K562 (cell line): ENCODE measurements at regions not wholly inside any gene's neighbourhood (a gene's known extent, or its start where the extent isn't known, plus 50 kb on each side); places are given as distances from the start of the nearest gene placed in this dataset.

Experiments used
- CBX2 ChIP-seq: fragments of 200-600 bp; sonication (generic); IDR thresholded peaks from one replicate; pipeline ENCODE4 v1.6.1; 2012; ENCODE audit warnings: mild to moderate bottlenecking, low read length, inconsistent platforms; ENCODE audit not compliant: insufficient read depth, poor library complexity, severe bottlenecking
- MXI1 ChIP-seq: IDR thresholded peaks from 2 replicates; pipeline ENCODE4 v1.6.1; 2011; ENCODE audit warnings: low read depth, mild to moderate bottlenecking, improper control_type of control experiment, low read length
- ZNF133 ChIP-seq: fragments of 250-450 bp; sonication (Bioruptor Pico); IDR thresholded peaks from 2 replicates; pipeline ENCODE4 v1.4.0; 2020; ENCODE audit warnings: mild to moderate bottlenecking
- TF ChIP-seq, protein P1 (sequence below): fragments of 450-650 bp; IDR thresholded peaks from 2 replicates; pipeline ENCODE4 v1.7.1; 2018; ENCODE audit warnings: mild to moderate bottlenecking, low read depth; ENCODE audit not compliant: partially characterized antibody
- TF ChIP-seq, protein P2 (sequence below): sonication (generic); formaldehyde crosslinking; IDR thresholded peaks from 2 replicates; pipeline ENCODE4 v1.8.0; 2022; ENCODE audit warnings: mild to moderate bottlenecking, missing genetic modification reagents
- TF ChIP-seq, protein P3 (sequence below): sonication (generic); formaldehyde crosslinking; IDR thresholded peaks from 2 replicates; pipeline ENCODE4 v1.8.0; 2022; ENCODE audit warnings: mild to moderate bottlenecking, missing genetic modification reagents, borderline replicate concordance
- TF ChIP-seq, protein P4 (sequence below): sonication (generic); formaldehyde crosslinking; IDR thresholded peaks from 2 replicates; pipeline ENCODE4 v1.8.0; 2022; ENCODE audit warnings: missing genetic modification reagents, mild to moderate bottlenecking, moderate library complexity, borderline replicate concordance

DNA sequence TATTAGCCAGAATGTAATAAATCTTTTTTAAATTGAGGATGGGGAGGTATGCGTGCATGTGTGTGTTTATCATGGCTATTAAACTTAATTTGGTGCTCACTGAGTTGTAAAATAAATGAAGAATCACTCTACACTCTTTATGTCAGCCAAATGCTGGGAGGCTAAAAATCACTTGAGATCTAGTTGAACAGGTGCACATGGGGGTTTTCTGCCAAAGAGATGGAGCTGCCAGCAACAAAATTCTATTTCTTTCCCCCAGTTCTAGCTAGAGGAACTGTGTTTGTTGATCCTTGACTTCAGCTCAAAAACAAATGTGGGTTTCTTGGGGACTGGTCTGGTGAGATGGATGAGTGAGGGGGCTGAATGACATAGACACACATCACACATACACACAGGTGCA lies 183.3 kb upstream of the BTBD3 start (continued):
- TF ChIP-seq, protein P1, sequence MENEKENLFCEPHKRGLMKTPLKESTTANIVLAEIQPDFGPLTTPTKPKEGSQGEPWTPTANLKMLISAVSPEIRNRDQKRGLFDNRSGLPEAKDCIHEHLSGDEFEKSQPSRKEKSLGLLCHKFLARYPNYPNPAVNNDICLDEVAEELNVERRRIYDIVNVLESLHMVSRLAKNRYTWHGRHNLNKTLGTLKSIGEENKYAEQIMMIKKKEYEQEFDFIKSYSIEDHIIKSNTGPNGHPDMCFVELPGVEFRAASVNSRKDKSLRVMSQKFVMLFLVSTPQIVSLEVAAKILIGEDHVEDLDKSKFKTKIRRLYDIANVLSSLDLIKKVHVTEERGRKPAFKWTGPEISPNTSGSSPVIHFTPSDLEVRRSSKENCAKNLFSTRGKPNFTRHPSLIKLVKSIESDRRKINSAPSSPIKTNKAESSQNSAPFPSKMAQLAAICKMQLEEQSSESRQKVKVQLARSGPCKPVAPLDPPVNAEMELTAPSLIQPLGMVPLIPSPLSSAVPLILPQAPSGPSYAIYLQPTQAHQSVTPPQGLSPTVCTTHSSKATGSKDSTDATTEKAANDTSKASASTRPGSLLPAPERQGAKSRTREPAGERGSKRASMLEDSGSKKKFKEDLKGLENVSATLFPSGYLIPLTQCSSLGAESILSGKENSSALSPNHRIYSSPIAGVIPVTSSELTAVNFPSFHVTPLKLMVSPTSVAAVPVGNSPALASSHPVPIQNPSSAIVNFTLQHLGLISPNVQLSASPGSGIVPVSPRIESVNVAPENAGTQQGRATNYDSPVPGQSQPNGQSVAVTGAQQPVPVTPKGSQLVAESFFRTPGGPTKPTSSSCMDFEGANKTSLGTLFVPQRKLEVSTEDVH = no peak
- TF ChIP-seq, protein P2, sequence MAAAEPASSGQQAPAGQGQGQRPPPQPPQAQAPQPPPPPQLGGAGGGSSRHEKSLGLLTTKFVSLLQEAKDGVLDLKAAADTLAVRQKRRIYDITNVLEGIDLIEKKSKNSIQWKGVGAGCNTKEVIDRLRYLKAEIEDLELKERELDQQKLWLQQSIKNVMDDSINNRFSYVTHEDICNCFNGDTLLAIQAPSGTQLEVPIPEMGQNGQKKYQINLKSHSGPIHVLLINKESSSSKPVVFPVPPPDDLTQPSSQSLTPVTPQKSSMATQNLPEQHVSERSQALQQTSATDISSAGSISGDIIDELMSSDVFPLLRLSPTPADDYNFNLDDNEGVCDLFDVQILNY = no peak
- TF ChIP-seq MXI1 (no peak), ZNF133 (CRISPR knock-in tag) (no peak), CBX2 (no peak)
- TF ChIP-seq, protein P3, sequence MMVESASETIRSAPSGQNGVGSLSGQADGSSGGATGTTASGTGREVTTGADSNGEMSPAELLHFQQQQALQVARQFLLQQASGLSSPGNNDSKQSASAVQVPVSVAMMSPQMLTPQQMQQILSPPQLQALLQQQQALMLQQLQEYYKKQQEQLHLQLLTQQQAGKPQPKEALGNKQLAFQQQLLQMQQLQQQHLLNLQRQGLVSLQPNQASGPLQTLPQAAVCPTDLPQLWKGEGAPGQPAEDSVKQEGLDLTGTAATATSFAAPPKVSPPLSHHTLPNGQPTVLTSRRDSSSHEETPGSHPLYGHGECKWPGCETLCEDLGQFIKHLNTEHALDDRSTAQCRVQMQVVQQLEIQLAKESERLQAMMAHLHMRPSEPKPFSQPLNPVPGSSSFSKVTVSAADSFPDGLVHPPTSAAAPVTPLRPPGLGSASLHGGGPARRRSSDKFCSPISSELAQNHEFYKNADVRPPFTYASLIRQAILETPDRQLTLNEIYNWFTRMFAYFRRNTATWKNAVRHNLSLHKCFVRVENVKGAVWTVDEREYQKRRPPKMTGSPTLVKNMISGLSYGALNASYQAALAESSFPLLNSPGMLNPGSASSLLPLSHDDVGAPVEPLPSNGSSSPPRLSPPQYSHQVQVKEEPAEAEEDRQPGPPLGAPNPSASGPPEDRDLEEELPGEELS (CRISPR knock-in tag) = no peak
- TF ChIP-seq, protein P4, sequence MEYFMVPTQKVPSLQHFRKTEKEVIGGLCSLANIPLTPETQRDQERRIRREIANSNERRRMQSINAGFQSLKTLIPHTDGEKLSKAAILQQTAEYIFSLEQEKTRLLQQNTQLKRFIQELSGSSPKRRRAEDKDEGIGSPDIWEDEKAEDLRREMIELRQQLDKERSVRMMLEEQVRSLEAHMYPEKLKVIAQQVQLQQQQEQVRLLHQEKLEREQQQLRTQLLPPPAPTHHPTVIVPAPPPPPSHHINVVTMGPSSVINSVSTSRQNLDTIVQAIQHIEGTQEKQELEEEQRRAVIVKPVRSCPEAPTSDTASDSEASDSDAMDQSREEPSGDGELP (CRISPR knock-in tag) = no peak
